HepG2 (cell line): ENCODE measurements at regions not wholly inside any gene's neighbourhood (a gene's known extent, or its start where the extent isn't known, plus 50 kb on each side); places are given as distances from the start of the nearest gene placed in this dataset.

Source experiments
- ATAC-seq: fragments of 200-7000 bp; cut with Tn5 transposase; 3 replicates; pipeline ENCODE4 v1.9.1; 2020; ENCODE audit warnings: mild to moderate bottlenecking, moderate library complexity
- BruUV-seq: library from RNA; stranded (reverse); fragments of 400-500 nt; replicated peaks from 2 replicates; lab custom pipeline; 2021; lab: Mats Ljungman, UMichigan
- CTCF ChIA-PET: fragments of 300-600 bp; formaldehyde crosslinking; extraction: SDS; loops from one replicate; lab custom pipeline; 2021; ENCODE audit warnings: low total read pairs, inconsistent platforms, low intra/inter-chr PET ratio; lab: Yijun Ruan, JAX
- POLR2A ChIA-PET: fragments of 350-600 bp; sonication (Branson Sonifier 250); formaldehyde crosslinking; loops from one replicate; lab custom pipeline; 2020; ENCODE audit warnings: antibody characterized with exemption, inconsistent platforms; lab: Yijun Ruan, JAX
- DNase-seq: peaks from one replicate; pipeline ENCODE4 v3.0.0-alpha.2; 2015; ENCODE audit warnings: low spot score
- FAIRE-seq: peaks from 3 replicates; lab custom pipeline; 2011; peaks lifted over from hg19 to GRCh38; lab: Jason Lieb, UNC
- H2AFZ ChIP-seq: one replicate; pipeline ENCODE4 v1.6.1; 2011; ENCODE audit warnings: low read length, inconsistent platforms
- H3K27ac ChIP-seq: fragments of 300-600 bp; 3 replicates; pipeline ENCODE4 v1.8.0; 2011; ENCODE audit warnings: mixed run types, mild to moderate bottlenecking, mixed read lengths, low read length, inconsistent platforms; ENCODE audit not compliant: insufficient read depth; ENCODE audit errors: extremely low read length
- H3K27me3 ChIP-seq, 2 experiments: fragments of 200-600 bp in 1 of 2; 2 replicates in 1 of 2; 3 replicates in 1 of 2; pipeline versions ENCODE4 v1.6.0 to v1.8.0; 2011; ENCODE audit warnings: low read length in 2 of 2, mild to moderate bottlenecking in 2 of 2, moderate library complexity in 2 of 2, inconsistent platforms in 1 of 2; ENCODE audit not compliant: insufficient read depth in 2 of 2, control insufficient read depth in 1 of 2
- H3K36me3 ChIP-seq, 2 experiments: fragments of 200-600 bp in 1 of 2; replicated peaks in 1 of 2; 2 replicates in 1 of 2; 3 replicates in 1 of 2; pipeline versions ENCODE4 v1.5.1 to v1.8.0; 2011; ENCODE audit warnings: low read length in 2 of 2, inconsistent platforms in 1 of 2; ENCODE audit not compliant: insufficient read depth in 2 of 2, control insufficient read depth in 1 of 2
- H3K4me1 ChIP-seq: 2 replicates; pipeline ENCODE4 v1.5.1; 2012; ENCODE audit warnings: low read length, inconsistent platforms; ENCODE audit not compliant: insufficient read depth
- H3K4me2 ChIP-seq: 2 replicates; pipeline ENCODE4 v1.6.0; 2011; ENCODE audit warnings: low read depth, low read length, inconsistent platforms
- H3K4me3 ChIP-seq, 3 experiments: fragments of 200-600 bp in 1 of 3; sonication (generic), shearing (Covaris generic) in 1 of 3; replicated peaks in 1 of 3; 2 replicates each; pipeline ENCODE4 v1.5.1; 2011 to 2016; ENCODE audit warnings: low read length in 3 of 3, inconsistent platforms in 2 of 3, low read depth in 2 of 3, mild to moderate bottlenecking in 2 of 3, control low read depth in 1 of 3, mixed read lengths in 1 of 3; ENCODE audit not compliant: insufficient read depth in 1 of 3
- H3K79me2 ChIP-seq: one replicate; pipeline ENCODE4 v1.6.1; 2011; ENCODE audit warnings: low read length, inconsistent platforms; ENCODE audit not compliant: insufficient read depth
- H3K9ac ChIP-seq: 2 replicates; pipeline ENCODE4 v1.6.0; 2011; ENCODE audit warnings: mild to moderate bottlenecking, low read depth, low read length, inconsistent platforms; ENCODE audit not compliant: insufficient read depth
- H3K9me3 ChIP-seq: 2 replicates; pipeline ENCODE4 v1.5.1; 2012; ENCODE audit warnings: mild to moderate bottlenecking, low read length
- H4K20me1 ChIP-seq: 2 replicates; pipeline ENCODE4 v1.6.0; 2011; ENCODE audit warnings: inconsistent platforms, mild to moderate bottlenecking, low read length, moderate library complexity; ENCODE audit not compliant: insufficient read depth
- FOXC1 ChIP-seq: sonication (generic); formaldehyde crosslinking; IDR thresholded peaks from 2 replicates; pipeline ENCODE4 v1.8.0; 2022; ENCODE audit warnings: mild to moderate bottlenecking, missing genetic modification reagents, borderline replicate concordance
- HES4 ChIP-seq: sonication (generic); formaldehyde crosslinking; IDR thresholded peaks from 2 replicates; pipeline ENCODE4 v1.9.0; 2021; ENCODE audit warnings: mild to moderate bottlenecking, missing genetic modification reagents, borderline replicate concordance
- IKZF1 ChIP-seq: fragments of 450-650 bp; IDR thresholded peaks from 2 replicates; pipeline ENCODE4 v1.7.1; 2016
- SOX6 ChIP-seq, 2 experiments: fragments of 450-650 bp in 1 of 2; sonication (generic) in 1 of 2; formaldehyde crosslinking in 1 of 2; IDR thresholded peaks; 2 replicates each; pipeline versions ENCODE4 v1.4.0 to v1.6.1; 2017 to 2020; ENCODE audit warnings: antibody characterized with exemption in 1 of 2, mild to moderate bottlenecking in 1 of 2, missing genetic modification reagents in 1 of 2
- ZNF230 ChIP-seq: sonication (generic); formaldehyde crosslinking; IDR thresholded peaks from 2 replicates; pipeline ENCODE4 v1.4.0; 2020; ENCODE audit warnings: mild to moderate bottlenecking, missing genetic modification reagents
- ZNF33B ChIP-seq: sonication (generic); formaldehyde crosslinking; IDR thresholded peaks from 2 replicates; pipeline ENCODE4 v1.5.1; 2020; ENCODE audit warnings: mild to moderate bottlenecking, missing genetic modification reagents
- ZSCAN20 ChIP-seq: sonication (generic); formaldehyde crosslinking; IDR thresholded peaks from 2 replicates; pipeline ENCODE4 v1.4.0; 2020; ENCODE audit warnings: missing genetic modification reagents, mild to moderate bottlenecking, borderline replicate concordance
- ZSCAN9 ChIP-seq: IDR thresholded peaks from 2 replicates; pipeline ENCODE4 v1.6.1; 2016; ENCODE audit warnings: borderline replicate concordance
- WGBS: methylation state at CpG from one replicate; pipeline ENCODE4 v1.1.6; 2017; ENCODE audit warnings: low lambda C conversion rate; 5-methylcytosine and 5-hydroxymethylcytosine counted together
- in situ Hi-C: cut with HindIII; loops from 2 replicates; pipeline ENCODE4 v1.10.0; 2017; ENCODE audit warnings: low pct_unique_long_range_greater_than_20kb; ENCODE audit not compliant: extremely low pct_ligation_motif_present
- intact Hi-C: fragments of 100-400 bp; cut with micrococcal nuclease; formaldehyde crosslinking; loops from one replicate; pipeline ENCODE4 v1.10.0; 2022; ENCODE audit not compliant: unreplicated experiment

- no peak overlapping the region for H3K4me3 ChIP-seq
- no peaks in the 10 kb centered on the region for H3K79me2 ChIP-seq
- no peaks in the 10 kb centered on the region for H3K9me3 ChIP-seq
- intact Hi-C loops (loop anchor here (10.0 kb wide), 2 partner anchors 55 to 95 kb away; no protein-coding TSS in a partner anchor), in situ Hi-C loops (no loop called here)
- ChIA-PET POLR2A (no interaction called here), CTCF (no interaction called here)
- ATAC-seq (no peak), DNase-seq (no peak), FAIRE-seq (no peak)
- no TSS peak for BruUV-seq
- H3K36me3 ChIP-seq = no peaks in the 10 kb centered on the region
- no peak overlapping the region for H3K9ac ChIP-seq
- H3K4me2 ChIP-seq = no peak overlapping the region
- H4K20me1 ChIP-seq = no peaks in the 10 kb centered on the region
- no peak for TF ChIP-seq IKZF1
- no peak for TF ChIP-seq ZSCAN20 (CRISPR knock-in tag)
- TF ChIP-seq FOXC1 (CRISPR knock-in tag) = no peak
- TF ChIP-seq ZNF230 (CRISPR knock-in tag) = no peak
- TF ChIP-seq HES4 = no peak
- TF ChIP-seq SOX6 (IDR thresholded peaks at IDR 0.05) = no peak
- no peak for TF ChIP-seq SOX6 (CRISPR knock-in tag; IDR thresholded peaks at IDR 0.05)
- 22% methylated on average over 1 of the region's 1 CpG for WGBS
- H3K4me1 ChIP-seq = peaks cover under 1% of the 10 kb centered on the region
- H3K27me3 ChIP-seq = 0 out of 5 replicates have a peak, but pooled peaks cover 1 to 3% of the 10 kb centered on the region in 2 experiments
- H3K27ac ChIP-seq = no peak overlapping the region
- no peak overlapping the region for H2AFZ ChIP-seq
These were observed 595.6 kb upstream of the NRP1 start for GRCh38 chr10:33930079-33930478.

- Histone ChIP-seq H3K4me3 (no peak overlapping the region), H3K4me2 (no peak overlapping the region), H4K20me1 (no peaks in the 10 kb centered on the region), H2AFZ (no peak overlapping the region), H3K27me3 (0 out of 5 replicates have a peak, but pooled peaks cover 1 to 3% of the 10 kb centered on the region in 2 experiments), H3K9ac (no peak overlapping the region), H3K36me3 (no peaks in the 10 kb centered on the region), H3K27ac (no peak overlapping the region), H3K4me1 (no peaks in the 10 kb centered on the region), H3K9me3 (no peaks in the 10 kb centered on the region), H3K79me2 (no peaks in the 10 kb centered on the region)
- intact Hi-C loops = no loop called here
- FAIRE-seq (no peak), ATAC-seq (no peak), DNase-seq (no peak)
- WGBS = 35% methylated on average over 4 of the region's 7 CpGs
- TF ChIP-seq ZSCAN9 (CRISPR knock-in tag) (no peak), ZNF33B (CRISPR knock-in tag) (no peak)
- ChIA-PET POLR2A (no interaction called here), CTCF (no interaction called here)
- in situ Hi-C loops = no loop called here
- BruUV-seq = no TSS peak
These were observed 592.9 kb upstream of the NRP1 start for GRCh38 chr10:33927347-33927746.
